Esophagus squamous epithelium (tissue), 4 donors: ENCODE measurements at regions not wholly inside any gene's neighbourhood (a gene's known extent, or its start where the extent isn't known, plus 50 kb on each side); places are given as distances from the start of the nearest gene placed in this dataset.

Experiments used
- POLR2A ChIP-seq, 4 donors: fragments of 450-650 bp; IDR thresholded peaks; one replicate each; pipeline ENCODE4 v1.6.1; 2017; ENCODE audit warnings: antibody characterized with exemption in 4 of 4, mild to moderate bottlenecking in 4 of 4, moderate library complexity in 3 of 4
- TF ChIP-seq, protein P1 (sequence below), 6 experiments: fragments of 450-650 bp in 4 of 6; fragments of 200-600 bp in 2 of 6; sonication (generic) in 2 of 6; IDR thresholded peaks; one replicate each; pipeline ENCODE4 v1.5.1; 2016 to 2019; ENCODE audit warnings: antibody characterized with exemption in 6 of 6, mild to moderate bottlenecking in 4 of 6, moderate library complexity in 4 of 6

DNA sequence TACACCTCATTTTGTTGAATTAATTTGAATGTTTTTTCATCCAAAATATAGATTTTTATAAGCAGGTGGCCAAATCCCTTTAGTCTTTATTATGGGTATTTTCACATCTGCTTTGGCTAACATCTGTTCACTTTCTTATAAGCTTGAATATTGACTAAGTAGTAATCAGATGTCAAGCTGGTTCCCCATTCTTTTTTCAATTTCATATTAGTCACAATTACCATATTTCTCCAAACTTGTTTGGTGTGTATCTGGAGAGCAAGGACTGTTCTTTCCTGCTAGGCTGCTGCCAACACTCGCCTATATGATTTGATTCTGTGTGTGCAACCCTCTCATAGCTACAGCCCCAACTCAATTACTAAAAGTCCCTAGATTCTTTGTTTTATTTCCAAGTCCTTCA is 608.5 kb downstream of the PSAT1 start:
- TF ChIP-seq, protein P1, sequence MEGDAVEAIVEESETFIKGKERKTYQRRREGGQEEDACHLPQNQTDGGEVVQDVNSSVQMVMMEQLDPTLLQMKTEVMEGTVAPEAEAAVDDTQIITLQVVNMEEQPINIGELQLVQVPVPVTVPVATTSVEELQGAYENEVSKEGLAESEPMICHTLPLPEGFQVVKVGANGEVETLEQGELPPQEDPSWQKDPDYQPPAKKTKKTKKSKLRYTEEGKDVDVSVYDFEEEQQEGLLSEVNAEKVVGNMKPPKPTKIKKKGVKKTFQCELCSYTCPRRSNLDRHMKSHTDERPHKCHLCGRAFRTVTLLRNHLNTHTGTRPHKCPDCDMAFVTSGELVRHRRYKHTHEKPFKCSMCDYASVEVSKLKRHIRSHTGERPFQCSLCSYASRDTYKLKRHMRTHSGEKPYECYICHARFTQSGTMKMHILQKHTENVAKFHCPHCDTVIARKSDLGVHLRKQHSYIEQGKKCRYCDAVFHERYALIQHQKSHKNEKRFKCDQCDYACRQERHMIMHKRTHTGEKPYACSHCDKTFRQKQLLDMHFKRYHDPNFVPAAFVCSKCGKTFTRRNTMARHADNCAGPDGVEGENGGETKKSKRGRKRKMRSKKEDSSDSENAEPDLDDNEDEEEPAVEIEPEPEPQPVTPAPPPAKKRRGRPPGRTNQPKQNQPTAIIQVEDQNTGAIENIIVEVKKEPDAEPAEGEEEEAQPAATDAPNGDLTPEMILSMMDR (IDR thresholded peaks at IDR 0.05) = no peak
- no peak for TF ChIP-seq POLR2A (IDR thresholded peaks at IDR 0.05)
